ENCODE measurements at regions not wholly inside any gene's neighbourhood (a gene's known extent, or its start where the extent isn't known, plus 50 kb on each side); places are given as distances from the start of the nearest gene placed in this dataset.

GRCh38 chr1:93746021-93746812 lies 64.6 kb upstream of the BCAR3 start:
- DNase-seq (ENCODE audit: low read depth) = no peak

GRCh38 chr1:93744299-93744988 lies 62.8 kb upstream of the BCAR3 start:
- DNase-seq (ENCODE audit: low read depth) = no peak

GRCh38 chr1:93743465-93743864 lies 61.8 kb upstream of the BCAR3 start:
- no peak for DNase-seq (ENCODE audit: low read depth)

- DNase-seq (ENCODE audit: low read depth) = no peak
Observed at GRCh38 chr1:93740601-93741031, 59.0 kb upstream of the BCAR3 start.

GRCh38 chr1:93740157-93740556 lies 58.5 kb upstream of the BCAR3 start:
- DNase-seq (ENCODE audit: low read depth) = no peak

- no peak for DNase-seq (ENCODE audit: low read depth)
Observed at GRCh38 chr1:93739472-93739871, 57.8 kb upstream of the BCAR3 start.

GRCh38 chr1:93738926-93739325 lies 57.3 kb upstream of the BCAR3 start:
- DNase-seq (ENCODE audit: low read depth) = no peak

- DNase-seq (ENCODE audit: low read depth) = peak; percentile 99
Observed at GRCh38 chr1:93738075-93738622, 56.5 kb upstream of the BCAR3 start.

GRCh38 chr1:93735722-93736121 lies 54.1 kb upstream of the BCAR3 start:
- DNase-seq (ENCODE audit: low read depth) = peak; percentile 84

- no peak for DNase-seq (ENCODE audit: low read depth)
Observed at GRCh38 chr1:93734999-93735398, 53.4 kb upstream of the BCAR3 start.

- DNase-seq (ENCODE audit: low read depth) = no peak
Observed at GRCh38 chr1:93733340-93733739, 51.7 kb upstream of the BCAR3 start.

- DNase-seq (ENCODE audit: low read depth) = no peak
Observed at GRCh38 chr1:93732514-93732913, 50.9 kb upstream of the BCAR3 start.

All from HT1080 (cell line).